ENCODE measurements at regions not wholly inside any gene's neighbourhood (a gene's known extent, or its start where the extent isn't known, plus 50 kb on each side); places are given as distances from the start of the nearest gene placed in this dataset.

GRCh38 chr15:35727627-35728026, 181.7 kb upstream of the DPH6 start:
- DNase-seq: no peak

DNA sequence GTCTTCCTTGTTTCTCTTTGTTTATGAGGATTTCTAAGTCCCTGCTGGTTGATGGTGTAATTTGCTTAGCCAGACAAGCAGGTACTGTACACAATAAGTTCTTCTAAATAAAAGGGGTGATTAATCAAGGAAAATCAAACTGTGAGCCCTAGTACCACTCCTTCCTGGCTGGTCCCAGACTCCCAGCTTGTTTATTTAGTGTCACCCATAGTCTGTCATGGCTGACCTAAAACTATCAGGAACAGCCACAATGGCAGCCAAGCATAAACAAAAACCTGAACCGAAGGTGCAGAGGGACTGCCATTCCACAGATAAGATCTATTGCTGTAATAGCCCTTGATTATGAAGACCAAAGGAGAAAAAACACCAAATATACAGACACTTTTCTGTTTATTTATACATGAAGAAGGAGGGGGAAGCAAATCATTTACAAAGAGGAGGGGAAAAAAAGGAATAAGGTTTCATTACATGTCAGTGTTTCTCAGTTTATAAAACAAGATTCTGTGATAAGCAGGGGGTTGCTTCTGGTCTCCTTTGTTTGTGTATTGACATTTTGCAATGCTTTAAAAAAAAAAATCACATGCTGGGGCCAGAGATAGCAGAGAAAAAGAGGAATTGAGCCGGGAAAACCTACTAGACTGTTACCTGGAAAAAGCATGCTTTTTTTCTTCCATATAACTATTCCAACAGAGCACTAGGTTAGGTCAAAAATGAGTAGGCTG, 182.4 kb upstream of the DPH6 start:
- DNase-seq: no peak

GRCh38 chr15:35736150-35736549, 190.2 kb upstream of the DPH6 start:
- no peak for DNase-seq

GRCh38 chr15:35737441-35737840, 191.5 kb upstream of the DPH6 start:
- DNase-seq: no peak

GRCh38 chr15:35738370-35738769, 192.4 kb upstream of the DPH6 start:
- DNase-seq: no peak

GRCh38 chr15:35740761-35741160, 194.8 kb upstream of the DPH6 start:
- DNase-seq: no peak

- no peak for DNase-seq
Measured at GRCh38 chr15:35741395-35741794, 195.4 kb upstream of the DPH6 start.

GRCh38 chr15:35741881-35742280, 195.9 kb upstream of the DPH6 start:
- no peak for DNase-seq

GRCh38 chr15:35743321-35743720, 197.4 kb upstream of the DPH6 start:
- DNase-seq: no peak

DNA sequence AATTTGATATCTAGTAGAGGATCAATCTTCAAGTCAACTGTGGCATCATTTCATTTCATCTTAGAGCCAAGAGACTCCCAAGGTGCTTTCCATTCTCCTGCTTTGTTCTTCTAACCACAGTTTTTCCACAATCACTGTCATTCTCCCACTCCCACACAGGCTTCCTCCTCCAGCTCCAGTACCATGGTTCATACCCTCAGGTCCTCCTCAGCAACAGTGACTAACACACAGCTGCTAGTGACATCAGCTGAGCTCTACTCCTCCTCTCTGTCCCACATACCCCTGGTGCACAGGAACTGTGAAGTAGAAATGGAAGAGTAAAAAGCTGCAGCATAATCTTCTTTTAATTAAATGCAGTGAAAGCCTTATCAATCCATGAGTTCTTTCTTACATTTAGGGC, 200.2 kb upstream of the DPH6 start:
- no peak for DNase-seq

DNA sequence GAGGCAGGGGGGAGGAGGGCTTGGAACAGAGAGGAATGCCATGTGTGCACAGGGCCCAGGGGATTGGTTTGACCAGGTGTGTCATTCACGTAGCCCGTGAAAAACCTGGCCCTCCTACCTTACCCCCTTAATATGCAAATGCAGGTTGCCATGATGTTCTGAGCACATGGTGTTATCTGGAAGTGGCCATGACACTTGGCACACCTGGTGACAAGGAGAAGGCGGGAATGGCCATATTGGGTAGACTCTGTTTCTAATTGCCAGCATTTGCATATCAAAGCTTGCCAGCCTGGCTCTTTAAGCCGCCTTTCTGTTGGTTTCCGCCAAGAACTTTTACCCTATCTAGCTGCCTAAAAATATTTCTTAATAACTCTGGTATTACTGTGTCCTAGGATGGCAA, 202.1 kb upstream of the DPH6 start:
- DNase-seq: no peak

- DNase-seq: no peak
Measured at GRCh38 chr15:35750051-35750450, 204.1 kb upstream of the DPH6 start.

DNA sequence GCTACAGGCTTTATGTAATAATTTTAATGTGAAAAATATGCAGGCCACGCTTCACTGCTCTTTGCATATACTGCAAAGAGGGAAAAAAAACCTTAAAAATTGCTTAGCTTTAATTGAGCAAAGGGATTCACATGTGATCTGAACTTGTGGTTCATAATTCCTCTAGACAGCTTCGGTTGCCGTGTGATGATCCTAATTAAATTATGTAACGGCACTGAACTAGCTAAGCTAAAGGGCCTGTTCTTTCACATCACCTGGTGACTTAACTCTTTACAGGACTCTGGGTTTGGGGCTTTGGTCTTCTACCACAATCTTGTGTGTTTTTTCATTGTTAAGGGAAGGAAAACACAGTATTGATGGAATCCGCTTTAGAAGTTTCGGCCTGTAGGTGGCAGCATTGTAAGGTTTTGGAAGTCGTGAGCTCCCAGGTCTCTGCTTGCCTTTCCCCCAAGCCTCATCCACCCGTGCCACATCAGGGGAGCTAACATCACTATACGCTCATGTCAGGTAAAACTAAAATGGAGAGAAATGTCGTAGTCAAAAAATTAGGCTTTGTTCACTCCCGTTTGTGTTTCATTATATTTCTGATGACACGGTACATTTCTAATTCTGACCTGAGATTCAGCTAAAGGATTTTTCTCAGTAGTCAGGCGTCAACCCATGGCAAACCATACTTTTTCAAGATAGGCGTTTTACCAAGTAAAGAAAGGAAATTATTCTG, 205.6 kb upstream of the DPH6 start:
- DNase-seq: peak; percentile 39

DNA sequence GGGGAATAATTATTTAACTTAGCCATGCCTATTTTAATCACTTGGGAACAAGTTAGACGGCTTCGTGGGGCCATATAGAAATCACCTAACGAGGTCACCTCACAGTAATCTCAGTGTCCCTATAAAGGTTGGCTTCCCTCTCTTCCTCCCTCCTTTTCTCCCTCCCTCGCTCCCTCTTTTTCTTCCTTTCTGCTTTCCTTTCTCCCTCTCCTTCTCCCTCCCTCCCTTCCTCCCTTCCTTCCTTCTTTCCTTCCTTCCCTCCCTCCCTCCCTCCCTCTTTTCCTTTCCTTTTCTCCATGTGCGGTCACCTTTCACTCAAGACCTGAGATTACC, 206.1 kb upstream of the DPH6 start:
- no peak for DNase-seq

GRCh38 chr15:35753486-35753885, 207.5 kb upstream of the DPH6 start:
- no peak for DNase-seq

DNA sequence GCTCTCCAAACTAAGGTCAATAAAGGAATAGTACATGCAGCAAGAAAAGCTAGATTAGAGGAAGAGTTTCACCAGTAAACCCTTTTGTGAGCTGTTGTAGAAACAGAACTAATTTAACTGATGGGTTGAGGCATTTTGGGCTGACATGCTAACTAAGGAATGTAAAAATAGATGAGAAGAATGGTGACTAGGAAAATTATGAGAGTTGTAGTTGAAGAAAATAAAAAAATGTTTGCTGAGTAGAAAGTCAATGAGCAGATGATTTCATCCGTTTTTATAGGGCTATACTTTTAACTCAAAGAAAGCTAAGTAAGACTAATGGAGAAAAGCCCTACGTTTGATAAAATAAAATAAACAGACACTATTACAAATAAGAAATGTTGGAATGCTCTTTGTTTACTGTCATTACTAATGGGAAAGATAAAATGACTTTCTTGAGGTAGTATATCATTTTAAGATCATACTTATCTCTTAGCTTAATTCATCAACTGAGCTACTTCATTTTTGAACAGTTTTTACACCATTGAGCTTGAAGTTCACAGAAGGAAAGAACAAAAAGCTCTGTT, 209.4 kb upstream of the DPH6 start:
- DNase-seq: no peak

GRCh38 chr15:35756623-35757022, 210.7 kb upstream of the DPH6 start:
- DNase-seq: no peak

- DNase-seq: no peak
Measured at GRCh38 chr15:35757361-35757760, 211.4 kb upstream of the DPH6 start.

GRCh38 chr15:35757765-35758164, 211.8 kb upstream of the DPH6 start:
- DNase-seq: no peak

- no peak for DNase-seq
Measured at GRCh38 chr15:35764661-35765519, 218.9 kb upstream of the DPH6 start.

GRCh38 chr15:35768949-35769348, 223.0 kb upstream of the DPH6 start:
- no peak for DNase-seq

DNA sequence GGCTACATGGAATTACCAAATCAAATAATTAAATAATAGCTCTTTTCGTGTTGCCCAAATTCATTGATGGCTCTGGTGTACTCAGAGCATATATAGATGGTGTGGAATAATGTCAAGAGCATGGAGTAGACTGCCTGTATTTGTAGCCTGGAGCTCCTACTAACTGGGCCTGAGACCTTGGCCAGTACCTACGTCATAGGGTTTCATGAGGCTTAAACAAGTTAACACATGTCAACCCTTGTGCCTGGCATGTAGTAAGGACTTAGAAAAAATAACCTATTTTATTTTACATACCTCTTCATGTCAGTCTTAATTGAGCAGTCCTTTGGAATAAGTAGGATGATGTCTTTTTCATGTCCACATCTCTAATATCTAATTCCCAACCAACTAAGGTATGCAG, 223.7 kb upstream of the DPH6 start:
- DNase-seq: no peak
